WTC11 (cell line): ENCODE measurements at regions not wholly inside any gene's neighbourhood (a gene's known extent, or its start where the extent isn't known, plus 50 kb on each side); places are given as distances from the start of the nearest gene placed in this dataset.

ENCODE experiments used
- CTCF ChIP-seq: fragments of 200-600 bp; IDR thresholded peaks from 2 replicates; pipeline ENCODE4 v1.8.0; 2022; ENCODE audit warnings: antibody characterized with exemption
- GTF2I ChIP-seq: fragments of 250-450 bp; sonication (Bioruptor Pico); conservative IDR thresholded peaks from 2 replicates; pipeline ENCODE4 v1.4.0; 2021; ENCODE audit warnings: mild to moderate bottlenecking
- JUN ChIP-seq: sonication (generic); formaldehyde crosslinking; IDR thresholded peaks from 2 replicates; pipeline ENCODE4 v1.8.0; 2023; ENCODE audit warnings: mild to moderate bottlenecking, missing genetic modification reagents
- SMAD3 ChIP-seq: sonication (generic); formaldehyde crosslinking; IDR thresholded peaks from 2 replicates; pipeline ENCODE4 v1.8.0; 2022; ENCODE audit warnings: missing genetic modification reagents, mild to moderate bottlenecking, borderline replicate concordance
- ZBTB21 ChIP-seq: sonication (generic); formaldehyde crosslinking; IDR thresholded peaks from 2 replicates; pipeline ENCODE4 v1.8.1; 2023; ENCODE audit warnings: mild to moderate bottlenecking, missing genetic modification reagents, borderline replicate concordance
- ZBTB43 ChIP-seq: sonication (generic); formaldehyde crosslinking; IDR thresholded peaks from 2 replicates; pipeline ENCODE4 v1.8.1; 2023; ENCODE audit warnings: mild to moderate bottlenecking, missing genetic modification reagents
- ZNF317 ChIP-seq: sonication (generic); formaldehyde crosslinking; IDR thresholded peaks from 2 replicates; pipeline ENCODE4 v1.8.1; 2023; ENCODE audit warnings: low read depth, mild to moderate bottlenecking, moderate library complexity, missing genetic modification reagents, borderline replicate concordance
- ZNF512 ChIP-seq: sonication (generic); formaldehyde crosslinking; IDR thresholded peaks from 2 replicates; pipeline ENCODE4 v1.8.1; 2022; ENCODE audit warnings: missing genetic modification reagents, borderline replicate concordance

- TF ChIP-seq CTCF (no peak), JUN (no peak), GTF2I (CRISPR knock-in tag) (no peak), SMAD3 (CRISPR knock-in tag) (no peak), ZBTB43 (CRISPR knock-in tag) (no peak), ZNF512 (no peak), ZNF317 (no peak), ZBTB21 (no peak)
Observed at GRCh38 chr12:90010089-90010488, 301.5 kb upstream of the ATP2B1 start.
